Mucosa of rectum (tissue), 2 donors: ENCODE measurements at regions not wholly inside any gene's neighbourhood (a gene's known extent, or its start where the extent isn't known, plus 50 kb on each side); places are given as distances from the start of the nearest gene placed in this dataset.

Experiments used
- H3K27ac ChIP-seq, 2 donors: one replicate each; pipeline ENCODE4 v1.7.0; 2013; ENCODE audit warnings: inconsistent platforms in 2 of 2, low read depth in 2 of 2, low read length in 2 of 2
- H3K27me3 ChIP-seq, 2 donors: one replicate each; pipeline ENCODE4 v1.7.0; 2013; ENCODE audit warnings: low read length in 2 of 2; ENCODE audit not compliant: control insufficient read depth in 2 of 2, insufficient read depth in 2 of 2
- H3K36me3 ChIP-seq, 2 donors: one replicate each; pipeline ENCODE4 v1.7.0; 2013; ENCODE audit warnings: low read length in 2 of 2; ENCODE audit not compliant: control insufficient read depth in 2 of 2, insufficient read depth in 2 of 2
- H3K4me1 ChIP-seq, 2 donors: one replicate each; pipeline ENCODE4 v1.7.0; 2013; ENCODE audit warnings: low read length in 2 of 2, mild to moderate bottlenecking in 1 of 2; ENCODE audit not compliant: control insufficient read depth in 2 of 2, insufficient read depth in 2 of 2
- H3K4me3 ChIP-seq, 2 donors: one replicate each; pipeline ENCODE4 v1.7.0; 2013; ENCODE audit warnings: low read length in 2 of 2
- H3K9ac ChIP-seq, 2 donors: one replicate each; pipeline ENCODE4 v1.7.0; 2013; ENCODE audit warnings: low read length in 2 of 2, low read depth in 1 of 2, mild to moderate bottlenecking in 1 of 2
- H3K9me3 ChIP-seq, 2 donors: one replicate each; pipeline ENCODE4 v1.7.0; 2013; ENCODE audit warnings: low read length in 2 of 2; ENCODE audit not compliant: control insufficient read depth in 2 of 2
- donor health status: healthy.
- donor health status: Normal muscosa, but diverticular disease.

- no peaks in the 10 kb centered on the region for H3K36me3 ChIP-seq
- H3K9me3 ChIP-seq: no peaks in the 10 kb centered on the region
- H3K4me3 ChIP-seq: no peak overlapping the region
- no peaks in the 10 kb centered on the region for H3K4me1 ChIP-seq
- H3K27ac ChIP-seq: no peak overlapping the region
- no peak overlapping the region for H3K9ac ChIP-seq
- H3K27me3 ChIP-seq: no peaks in the 10 kb centered on the region
Measured at GRCh38 chr2:175463589-175464310, 282.2 kb upstream of the ATP5MC3 start.

DNA sequence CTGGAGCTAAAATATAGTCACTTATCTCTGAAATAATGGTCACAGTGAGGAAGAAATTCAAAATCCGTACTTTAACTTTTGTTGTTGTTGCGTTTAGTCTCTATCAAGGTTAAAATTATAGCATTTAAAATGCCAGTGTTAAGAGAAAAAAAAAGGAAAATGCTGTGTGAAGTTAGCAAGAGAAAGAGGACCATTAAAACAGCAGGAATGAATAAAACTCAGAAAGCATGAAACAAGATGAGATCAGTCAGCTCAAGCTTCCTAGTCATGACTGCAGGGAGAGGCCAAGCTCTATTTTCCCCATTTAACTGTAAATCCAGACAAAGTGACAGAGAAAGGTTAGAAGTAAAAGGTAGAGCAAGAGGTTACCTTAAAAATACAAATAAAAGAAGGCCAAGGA lies 281.7 kb upstream of the ATP5MC3 start:
- no peak overlapping the region for H3K9ac ChIP-seq
- H3K9me3 ChIP-seq: no peaks in the 10 kb centered on the region
- H3K27me3 ChIP-seq: no peaks in the 10 kb centered on the region
- no peaks in the 10 kb centered on the region for H3K36me3 ChIP-seq
- H3K4me1 ChIP-seq: no peaks in the 10 kb centered on the region
- H3K4me3 ChIP-seq: no peak overlapping the region
- H3K27ac ChIP-seq: no peak overlapping the region

- no peak overlapping the region for H3K27ac ChIP-seq
- H3K27me3 ChIP-seq: no peaks in the 10 kb centered on the region
- H3K9ac ChIP-seq: no peak overlapping the region
- H3K4me3 ChIP-seq: no peak overlapping the region
- no peaks in the 10 kb centered on the region for H3K9me3 ChIP-seq
- no peaks in the 10 kb centered on the region for H3K4me1 ChIP-seq
- H3K36me3 ChIP-seq: no peaks in the 10 kb centered on the region
Measured at GRCh38 chr2:175462246-175462645, 280.7 kb upstream of the ATP5MC3 start.

DNA sequence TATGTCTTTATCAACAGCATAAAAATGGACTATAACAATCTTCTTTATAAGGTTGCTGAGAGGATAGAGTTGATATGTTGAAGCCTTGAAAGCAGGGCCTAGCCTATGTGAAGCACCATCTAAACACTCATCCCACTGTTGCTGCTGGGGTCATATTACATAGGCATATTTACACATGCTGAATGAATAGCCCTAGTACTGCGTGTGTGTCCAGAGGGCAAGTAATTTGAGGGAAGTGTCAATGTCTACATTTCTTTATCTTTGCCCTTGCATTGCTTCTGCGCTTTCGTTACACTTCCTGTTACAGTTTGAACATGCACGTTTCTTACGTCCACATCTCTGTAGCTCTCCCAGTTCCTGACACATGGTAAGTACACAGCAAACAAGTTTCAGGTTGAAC lies 280.3 kb upstream of the ATP5MC3 start:
- Histone ChIP-seq H3K9me3 (no peaks in the 10 kb centered on the region), H3K27me3 (no peaks in the 10 kb centered on the region), H3K36me3 (no peaks in the 10 kb centered on the region), H3K4me3 (no peak overlapping the region), H3K4me1 (no peaks in the 10 kb centered on the region), H3K27ac (no peak overlapping the region), H3K9ac (no peak overlapping the region)

DNA sequence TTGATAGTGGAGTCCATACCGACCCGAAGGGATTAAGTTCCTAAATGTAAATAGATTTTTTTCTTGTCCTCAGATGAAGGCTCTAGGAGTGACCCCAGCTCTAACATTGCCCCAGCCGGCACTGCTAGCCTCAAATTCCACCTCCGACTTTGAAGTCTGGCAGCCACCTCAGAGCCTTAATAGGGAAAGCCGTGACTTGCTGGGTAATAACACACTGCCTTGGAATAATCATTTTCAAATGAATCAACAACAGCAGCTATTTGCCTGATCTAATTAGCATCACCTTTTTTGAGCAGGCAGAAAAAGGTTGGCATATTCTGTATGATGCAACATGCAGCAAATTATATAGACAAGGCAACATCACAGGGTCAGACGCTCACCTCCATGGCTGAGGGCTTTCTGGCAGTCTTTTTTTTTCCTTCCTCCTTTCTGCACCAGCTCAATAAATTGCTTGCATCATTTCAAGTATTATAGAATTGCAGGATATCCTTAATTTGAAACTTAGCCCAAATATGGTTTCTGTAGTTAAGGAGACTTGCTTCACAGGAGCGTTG lies 276.5 kb upstream of the ATP5MC3 start:
- Histone ChIP-seq H3K4me3 (no peak overlapping the region), H3K9me3 (no peaks in the 10 kb centered on the region), H3K27ac (no peak overlapping the region), H3K27me3 (no peaks in the 10 kb centered on the region), H3K9ac (no peak overlapping the region), H3K36me3 (no peaks in the 10 kb centered on the region), H3K4me1 (no peaks in the 10 kb centered on the region)

- Histone ChIP-seq H3K27me3 (no peaks in the 10 kb centered on the region), H3K36me3 (no peaks in the 10 kb centered on the region), H3K9ac (no peak overlapping the region), H3K9me3 (no peaks in the 10 kb centered on the region), H3K4me3 (no peak overlapping the region), H3K27ac (no peak overlapping the region), H3K4me1 (no peaks in the 10 kb centered on the region)
Measured at GRCh38 chr2:175454953-175455389, 273.5 kb upstream of the ATP5MC3 start.

DNA sequence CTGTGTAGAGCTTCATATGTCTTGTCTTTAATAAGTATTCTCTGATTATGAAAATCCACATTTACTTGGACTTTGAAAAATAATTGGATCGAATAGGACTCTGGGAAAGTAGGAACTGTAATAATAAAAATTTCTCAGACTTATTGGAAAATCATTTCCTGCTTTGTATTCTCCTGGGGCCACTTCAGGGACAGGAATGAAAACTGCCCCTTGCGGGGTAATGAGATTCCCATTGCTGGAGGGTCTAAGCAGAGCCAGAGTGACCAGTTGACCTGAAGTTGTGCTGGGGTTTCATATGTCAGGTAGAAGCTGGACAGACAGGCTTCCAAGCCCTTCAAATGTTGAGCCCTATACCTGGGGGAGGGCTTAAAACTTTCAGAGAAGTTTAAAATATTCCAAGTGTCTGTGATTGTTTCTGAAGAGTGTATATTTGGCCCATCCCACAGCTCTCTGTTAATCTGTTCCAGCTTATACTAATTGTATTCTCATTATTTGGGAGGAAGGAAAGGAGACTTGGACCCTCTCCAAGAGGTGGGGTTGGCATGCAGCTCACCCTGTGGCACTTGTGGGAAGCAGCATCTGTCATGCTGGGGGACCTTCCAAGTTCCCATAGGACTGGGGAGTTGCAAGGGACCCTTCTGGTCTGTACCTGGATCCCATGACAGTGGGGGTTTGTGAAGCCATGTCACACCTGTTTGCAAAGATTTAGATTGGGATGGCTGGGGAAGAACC lies 268.7 kb upstream of the ATP5MC3 start:
- Histone ChIP-seq H3K4me3 (no peak overlapping the region), H3K9ac (no peak overlapping the region), H3K36me3 (no peaks in the 10 kb centered on the region), H3K27me3 (no peaks in the 10 kb centered on the region), H3K27ac (no peak overlapping the region), H3K9me3 (no peaks in the 10 kb centered on the region), H3K4me1 (no peaks in the 10 kb centered on the region)

- no peak overlapping the region for H3K27ac ChIP-seq
- no peak overlapping the region for H3K4me3 ChIP-seq
- H3K9me3 ChIP-seq: no peaks in the 10 kb centered on the region
- no peaks in the 10 kb centered on the region for H3K27me3 ChIP-seq
- H3K36me3 ChIP-seq: no peaks in the 10 kb centered on the region
- H3K4me1 ChIP-seq: no peaks in the 10 kb centered on the region
- H3K9ac ChIP-seq: no peak overlapping the region
Measured at GRCh38 chr2:175449616-175450015, 268.1 kb upstream of the ATP5MC3 start.

- Histone ChIP-seq H3K9ac (no peak overlapping the region), H3K4me1 (no peaks in the 10 kb centered on the region), H3K27ac (no peak overlapping the region), H3K36me3 (no peaks in the 10 kb centered on the region), H3K9me3 (no peaks in the 10 kb centered on the region), H3K4me3 (no peak overlapping the region), H3K27me3 (no peaks in the 10 kb centered on the region)
Measured at GRCh38 chr2:175446201-175446600, 264.7 kb upstream of the ATP5MC3 start.

DNA sequence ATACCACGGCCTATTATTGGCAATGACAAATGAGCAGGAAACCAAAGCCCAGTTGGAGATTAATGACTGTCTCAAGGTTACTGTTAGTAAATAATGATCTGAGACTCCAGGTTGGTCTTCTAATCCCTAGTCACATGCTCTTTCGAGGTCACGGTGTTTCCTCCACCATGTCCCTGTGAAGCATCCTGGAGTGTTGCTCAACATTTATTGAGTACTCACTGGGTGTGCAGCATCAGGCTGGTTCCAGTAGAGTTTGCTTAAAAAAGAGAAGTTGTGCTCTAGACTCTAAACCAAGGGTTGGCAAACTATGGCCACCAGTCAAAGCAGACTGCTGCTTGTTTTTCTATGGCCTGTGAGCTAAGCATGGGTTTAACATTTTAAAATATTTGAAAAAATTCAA lies 263.8 kb upstream of the ATP5MC3 start:
- no peaks in the 10 kb centered on the region for H3K27me3 ChIP-seq
- no peak overlapping the region for H3K4me3 ChIP-seq
- H3K9me3 ChIP-seq: no peaks in the 10 kb centered on the region
- H3K27ac ChIP-seq: no peak overlapping the region
- no peak overlapping the region for H3K9ac ChIP-seq
- no peaks in the 10 kb centered on the region for H3K4me1 ChIP-seq
- no peaks in the 10 kb centered on the region for H3K36me3 ChIP-seq
